Endodermal cell (in vitro differentiated cells): ENCODE measurements at regions not wholly inside any gene's neighbourhood (a gene's known extent, or its start where the extent isn't known, plus 50 kb on each side); places are given as distances from the start of the nearest gene placed in this dataset.

Experiments
- DNase-seq: peaks from one replicate; pipeline ENCODE4 v3.0.0-alpha.2; 2017
- H3K27ac ChIP-seq: 2 replicates; pipeline ENCODE4 v1.5.1; 2013; ENCODE audit warnings: mild to moderate bottlenecking, low read depth, low read length, moderate library complexity
- H3K27me3 ChIP-seq: 2 replicates; pipeline ENCODE4 v1.6.1; 2013; ENCODE audit warnings: mild to moderate bottlenecking, low read length, moderate library complexity; ENCODE audit not compliant: insufficient read depth, control insufficient read depth, poor library complexity, severe bottlenecking
- H3K36me3 ChIP-seq: 2 replicates; pipeline ENCODE4 v1.7.0; 2013; ENCODE audit warnings: mild to moderate bottlenecking, low read length, moderate library complexity; ENCODE audit not compliant: control insufficient read depth, insufficient read depth
- H3K4me1 ChIP-seq: one replicate; pipeline ENCODE4 v1.7.0; 2013; ENCODE audit warnings: low read length; ENCODE audit not compliant: control insufficient read depth, insufficient read depth
- H3K4me3 ChIP-seq: 2 replicates; pipeline ENCODE4 v1.5.1; 2013; ENCODE audit warnings: mild to moderate bottlenecking, low read length, moderate library complexity
- H3K9ac ChIP-seq: 2 replicates; pipeline ENCODE4 v1.6.1; 2013; ENCODE audit warnings: mild to moderate bottlenecking, low read length, moderate library complexity; ENCODE audit not compliant: poor library complexity, severe bottlenecking; ENCODE audit errors: extremely low read depth
- H3K9me3 ChIP-seq: 2 replicates; pipeline ENCODE4 v1.6.1; 2013; ENCODE audit warnings: mild to moderate bottlenecking, low read length, moderate library complexity; ENCODE audit not compliant: control insufficient read depth
- H3K27ac Mint-ChIP-seq: 2 replicates; pipeline ENCODE4 v1.8.0; 2020; ENCODE audit warnings: mixed read lengths
- H3K27me3 Mint-ChIP-seq: 2 replicates; pipeline ENCODE4 v1.8.0; 2021; ENCODE audit warnings: mild to moderate bottlenecking, mixed read lengths; ENCODE audit not compliant: insufficient read depth
- H3K36me3 Mint-ChIP-seq: 2 replicates; pipeline ENCODE4 v1.8.0; 2020; ENCODE audit warnings: low read depth, mixed read lengths
- H3K4me1 Mint-ChIP-seq: 2 replicates; pipeline ENCODE4 v1.8.0; 2020; ENCODE audit warnings: mixed read lengths
- H3K4me3 Mint-ChIP-seq: 2 replicates; pipeline ENCODE4 v1.8.0; 2020; ENCODE audit warnings: mild to moderate bottlenecking, moderate library complexity, mixed read lengths
- H3K9me3 Mint-ChIP-seq: 2 replicates; pipeline ENCODE4 v1.8.0; 2020; ENCODE audit warnings: mild to moderate bottlenecking, mixed read lengths
- WGBS, 2 experiments: methylation state at CpG; one replicate each; pipeline versions ENCODE4 v1.1.5 to v1.1.7; 2013; ENCODE audit warnings: missing lambda C conversion rate in 2 of 2, mixed read lengths in 1 of 2; ENCODE audit not compliant: insufficient coverage in 1 of 2, insufficient read length in 1 of 2; 5-methylcytosine and 5-hydroxymethylcytosine counted together
- TF ChIP-seq, protein P1 (sequence below): fragments of 200-600 bp; sonication (generic); conservative IDR thresholded peaks from 2 replicates; pipeline ENCODE4 v1.5.0; 2021; ENCODE audit warnings: antibody characterized with exemption, mild to moderate bottlenecking

DNA sequence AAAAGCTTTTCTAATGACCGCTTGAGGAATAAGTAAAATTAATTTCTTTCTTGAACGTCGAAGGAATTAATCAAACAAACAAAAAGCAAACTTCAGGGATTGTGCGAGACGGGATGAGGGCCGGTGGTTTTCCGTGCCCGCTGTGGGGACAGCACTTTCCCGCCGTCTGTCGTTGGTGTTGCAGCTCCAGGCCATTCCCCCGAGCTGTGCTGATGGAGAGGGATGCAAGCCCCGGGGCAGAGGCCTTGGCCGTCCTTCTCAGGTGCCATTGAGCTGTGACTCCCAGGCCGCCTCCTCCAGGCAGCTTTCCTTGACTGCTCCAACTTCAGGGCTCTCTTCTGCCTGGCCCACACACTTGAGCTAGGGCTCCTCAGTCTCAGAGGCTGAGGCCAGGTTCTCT lies 109.0 kb upstream of the C14orf180 start:
- Mint-ChIP-seq H3K27me3 (peaks cover 21% of the 10 kb centered on the region), H3K27ac (no peak overlapping the region), H3K4me1 (no peaks in the 10 kb centered on the region), H3K9me3 (no peaks in the 10 kb centered on the region), H3K4me3 (no peak overlapping the region), H3K36me3 (no peaks in the 10 kb centered on the region)
- DNase-seq, result peak; percentile 17
- H3K27ac ChIP-seq, result no peak overlapping the region
- H3K27me3 ChIP-seq, result peaks cover 13% of the 10 kb centered on the region
- no peak overlapping the region for H3K9ac ChIP-seq
- WGBS, 2 experiments, result 87 to 88% methylated on average over 15 of the region's 15 CpGs
- H3K9me3 ChIP-seq, result no peaks in the 10 kb centered on the region
- TF ChIP-seq, protein P1, sequence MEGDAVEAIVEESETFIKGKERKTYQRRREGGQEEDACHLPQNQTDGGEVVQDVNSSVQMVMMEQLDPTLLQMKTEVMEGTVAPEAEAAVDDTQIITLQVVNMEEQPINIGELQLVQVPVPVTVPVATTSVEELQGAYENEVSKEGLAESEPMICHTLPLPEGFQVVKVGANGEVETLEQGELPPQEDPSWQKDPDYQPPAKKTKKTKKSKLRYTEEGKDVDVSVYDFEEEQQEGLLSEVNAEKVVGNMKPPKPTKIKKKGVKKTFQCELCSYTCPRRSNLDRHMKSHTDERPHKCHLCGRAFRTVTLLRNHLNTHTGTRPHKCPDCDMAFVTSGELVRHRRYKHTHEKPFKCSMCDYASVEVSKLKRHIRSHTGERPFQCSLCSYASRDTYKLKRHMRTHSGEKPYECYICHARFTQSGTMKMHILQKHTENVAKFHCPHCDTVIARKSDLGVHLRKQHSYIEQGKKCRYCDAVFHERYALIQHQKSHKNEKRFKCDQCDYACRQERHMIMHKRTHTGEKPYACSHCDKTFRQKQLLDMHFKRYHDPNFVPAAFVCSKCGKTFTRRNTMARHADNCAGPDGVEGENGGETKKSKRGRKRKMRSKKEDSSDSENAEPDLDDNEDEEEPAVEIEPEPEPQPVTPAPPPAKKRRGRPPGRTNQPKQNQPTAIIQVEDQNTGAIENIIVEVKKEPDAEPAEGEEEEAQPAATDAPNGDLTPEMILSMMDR, result no peak
- H3K36me3 ChIP-seq, result no peaks in the 10 kb centered on the region
- no peak overlapping the region for H3K4me3 ChIP-seq
- H3K4me1 ChIP-seq, result no peaks in the 10 kb centered on the region

DNA sequence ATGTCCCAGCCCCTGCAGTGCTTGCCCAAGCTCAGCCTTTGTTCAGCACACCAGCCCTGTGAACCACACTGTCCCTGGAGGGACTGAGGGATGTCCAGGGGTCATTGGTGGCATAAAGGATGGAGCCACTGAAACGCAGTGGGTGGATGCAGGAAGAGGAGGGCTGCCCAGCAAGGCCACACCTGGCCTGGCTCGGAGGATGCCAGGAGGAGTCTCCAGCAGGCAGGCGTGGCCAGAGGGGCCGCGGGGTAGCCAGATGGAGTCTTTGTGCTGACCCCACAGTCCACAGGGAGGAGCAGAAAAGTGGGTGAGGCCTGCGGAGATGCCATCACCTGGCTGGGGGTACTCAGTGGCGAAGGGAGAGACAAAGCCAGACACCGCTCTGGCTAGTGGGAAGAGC lies 108.5 kb upstream of the C14orf180 start:
- DNase-seq, result peak; percentile 14
- no peaks in the 10 kb centered on the region for H3K9me3 ChIP-seq
- 93 to 96% methylated on average over 4 to 8 of the region's 8 CpGs for WGBS, 2 experiments

DNA sequence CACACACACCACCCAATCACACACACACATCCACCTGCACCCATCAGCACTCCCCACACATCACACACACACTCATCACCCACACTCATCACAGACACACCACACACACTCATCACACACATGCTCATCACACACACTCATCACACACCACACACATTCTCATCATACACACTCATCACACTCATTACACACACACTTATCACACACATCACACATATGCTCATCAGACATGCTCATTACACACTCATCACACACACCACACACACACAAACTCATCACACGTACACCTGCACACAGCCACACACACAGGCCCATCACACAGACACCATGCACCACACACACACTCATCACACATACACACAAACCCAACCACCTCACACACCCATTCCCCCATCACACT lies 107.5 kb upstream of the C14orf180 start:
- Mint-ChIP-seq H3K27ac (no peak overlapping the region), H3K4me3 (no peak overlapping the region)

More for the DNA sequence above, 108.5 kb upstream of the C14orf180 start:
- Mint-ChIP-seq H3K4me3 (no peak overlapping the region), H3K36me3 (no peaks in the 10 kb centered on the region), H3K4me1 (no peaks in the 10 kb centered on the region), H3K27me3 (peaks cover 17% of the 10 kb centered on the region), H3K9me3 (no peaks in the 10 kb centered on the region), H3K27ac (no peak overlapping the region)
- no peak overlapping the region for H3K27ac ChIP-seq
- no peaks in the 10 kb centered on the region for H3K36me3 ChIP-seq
- H3K9ac ChIP-seq, result no peak overlapping the region
- H3K4me3 ChIP-seq, result no peak overlapping the region
- peaks cover 8% of the 10 kb centered on the region for H3K27me3 ChIP-seq
- H3K4me1 ChIP-seq, result no peaks in the 10 kb centered on the region
- TF ChIP-seq, protein P1, result no peak

More for the DNA sequence above, 107.5 kb upstream of the C14orf180 start:
- Histone ChIP-seq H3K27me3 (peaks cover 7% of the 10 kb centered on the region), H3K4me1 (no peaks in the 10 kb centered on the region), H3K9ac (no peak overlapping the region), H3K27ac (no peak overlapping the region), H3K4me3 (no peak overlapping the region), H3K9me3 (no peaks in the 10 kb centered on the region), H3K36me3 (no peaks in the 10 kb centered on the region)
- H3K27me3 Mint-ChIP-seq, result peaks cover 14% of the 10 kb centered on the region
- WGBS, 2 experiments, result 84% methylated on average over 1 of the region's 1 CpG; no CpG with 5 or more reads in 1 of the 2 experiments
- TF ChIP-seq, protein P1, result no peak
- no peaks in the 10 kb centered on the region for H3K36me3 Mint-ChIP-seq
- no peaks in the 10 kb centered on the region for H3K9me3 Mint-ChIP-seq
- DNase-seq, result no peak
- H3K4me1 Mint-ChIP-seq, result no peaks in the 10 kb centered on the region
